LNCaP clone FGC (cell line): ENCODE measurements at regions not wholly inside any gene's neighbourhood (a gene's known extent, or its start where the extent isn't known, plus 50 kb on each side); places are given as distances from the start of the nearest gene placed in this dataset.

Experiments
- DNase-seq: peaks from one replicate; pipeline ENCODE4 v3.0.0-alpha.2; 2011; ENCODE audit warnings: low read depth
- H3K4me3 ChIP-seq: 2 replicates; pipeline ENCODE4 v1.5.1; 2011; ENCODE audit warnings: mild to moderate bottlenecking, low read depth, low read length, control low read depth
- TF ChIP-seq, protein P1 (sequence below): IDR thresholded peaks from 2 replicates; pipeline ENCODE4 v1.5.1; 2012; ENCODE audit warnings: mild to moderate bottlenecking; ENCODE audit not compliant: control insufficient read depth, insufficient read depth; ENCODE audit errors: extremely low read depth

DNA sequence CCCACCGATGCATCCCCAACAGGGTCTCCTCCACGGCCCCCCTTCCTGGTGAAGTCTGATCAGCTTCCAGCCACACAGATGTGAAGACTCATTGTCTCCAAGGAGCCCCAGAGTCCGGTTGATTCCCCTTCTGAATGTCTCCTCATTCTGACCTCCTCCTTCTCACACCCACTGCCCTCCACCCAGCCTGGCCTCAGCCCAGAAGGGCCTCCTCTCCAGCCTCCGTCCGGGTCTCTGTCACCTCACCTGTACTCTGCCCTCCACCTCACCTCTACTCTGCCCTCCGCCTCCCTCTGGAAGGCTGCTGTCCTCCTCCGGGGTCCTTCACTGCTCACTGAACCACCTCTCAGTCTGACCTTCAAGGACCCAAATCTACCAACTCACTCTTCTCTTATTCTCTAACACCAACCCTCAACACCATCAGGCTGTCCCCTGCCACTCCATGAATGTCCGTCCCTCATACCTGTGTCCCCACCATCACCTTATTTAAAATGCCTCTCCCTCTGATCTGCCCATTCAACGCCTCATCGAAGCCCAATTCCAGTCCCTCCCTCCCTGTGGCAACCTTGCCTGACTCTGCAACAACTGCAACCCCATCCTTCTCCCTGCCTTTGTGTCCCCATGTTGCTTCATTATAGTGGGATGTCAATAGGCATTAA is 201.2 kb downstream of the TOMM20 start:
- TF ChIP-seq, protein P1, sequence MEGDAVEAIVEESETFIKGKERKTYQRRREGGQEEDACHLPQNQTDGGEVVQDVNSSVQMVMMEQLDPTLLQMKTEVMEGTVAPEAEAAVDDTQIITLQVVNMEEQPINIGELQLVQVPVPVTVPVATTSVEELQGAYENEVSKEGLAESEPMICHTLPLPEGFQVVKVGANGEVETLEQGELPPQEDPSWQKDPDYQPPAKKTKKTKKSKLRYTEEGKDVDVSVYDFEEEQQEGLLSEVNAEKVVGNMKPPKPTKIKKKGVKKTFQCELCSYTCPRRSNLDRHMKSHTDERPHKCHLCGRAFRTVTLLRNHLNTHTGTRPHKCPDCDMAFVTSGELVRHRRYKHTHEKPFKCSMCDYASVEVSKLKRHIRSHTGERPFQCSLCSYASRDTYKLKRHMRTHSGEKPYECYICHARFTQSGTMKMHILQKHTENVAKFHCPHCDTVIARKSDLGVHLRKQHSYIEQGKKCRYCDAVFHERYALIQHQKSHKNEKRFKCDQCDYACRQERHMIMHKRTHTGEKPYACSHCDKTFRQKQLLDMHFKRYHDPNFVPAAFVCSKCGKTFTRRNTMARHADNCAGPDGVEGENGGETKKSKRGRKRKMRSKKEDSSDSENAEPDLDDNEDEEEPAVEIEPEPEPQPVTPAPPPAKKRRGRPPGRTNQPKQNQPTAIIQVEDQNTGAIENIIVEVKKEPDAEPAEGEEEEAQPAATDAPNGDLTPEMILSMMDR = no peak
- DNase-seq = no peak
- no peak overlapping the region for H3K4me3 ChIP-seq

DNA sequence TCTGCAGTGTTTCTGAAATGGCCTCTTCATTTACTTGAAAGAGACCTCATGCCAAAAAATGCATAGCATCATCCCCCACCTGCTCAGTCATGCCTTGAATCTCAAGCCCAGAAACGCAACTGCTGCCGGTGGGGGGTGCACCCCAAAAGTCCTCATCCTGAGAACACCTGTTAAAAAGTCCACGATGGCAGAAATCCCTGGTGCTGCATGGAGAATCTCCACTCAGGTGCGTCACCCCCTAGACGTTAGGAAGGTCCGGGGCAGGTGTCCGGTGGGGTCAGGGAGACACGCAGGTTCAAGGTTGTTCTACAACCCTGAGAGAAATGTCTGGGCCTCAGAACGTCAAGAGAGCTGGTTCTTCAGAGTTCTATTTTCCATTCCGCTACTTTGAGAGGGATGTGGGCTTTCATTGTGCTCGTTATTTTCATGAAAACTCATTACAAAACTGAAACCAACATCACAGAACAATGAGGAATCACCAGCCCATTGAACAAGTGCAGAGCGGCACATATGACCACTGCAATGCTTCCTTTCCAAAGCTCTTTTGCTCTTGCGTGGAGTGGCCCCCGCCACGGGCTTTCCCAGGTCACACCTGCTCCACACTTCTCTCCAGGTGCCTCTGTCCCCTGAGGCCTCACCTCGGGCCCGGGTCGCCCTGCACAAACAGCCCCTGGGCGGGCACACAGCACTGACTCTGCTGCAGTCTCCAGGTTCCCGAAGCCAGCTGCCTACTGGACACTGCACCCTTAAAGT is 201.9 kb downstream of the TOMM20 start:
- H3K4me3 ChIP-seq = no peak overlapping the region
- DNase-seq = no peak
- TF ChIP-seq, protein P1 = no peak

DNA sequence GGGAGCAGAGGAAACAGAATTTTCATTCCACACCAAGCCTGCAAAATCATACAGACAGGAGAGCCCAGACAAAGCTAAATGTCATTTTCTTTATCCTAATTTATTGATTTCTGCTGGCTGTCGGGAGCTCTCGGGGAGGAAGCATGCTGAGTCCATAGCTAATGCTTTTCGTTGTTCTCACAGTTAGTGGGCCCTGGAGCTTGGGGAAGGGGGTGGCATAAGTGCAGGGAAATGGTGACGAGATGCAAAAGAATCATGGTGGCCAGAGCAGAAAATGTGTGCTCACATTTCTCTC is 202.4 kb downstream of the TOMM20 start:
- no peak overlapping the region for H3K4me3 ChIP-seq
- TF ChIP-seq, protein P1 = no peak
- no peak for DNase-seq

DNA sequence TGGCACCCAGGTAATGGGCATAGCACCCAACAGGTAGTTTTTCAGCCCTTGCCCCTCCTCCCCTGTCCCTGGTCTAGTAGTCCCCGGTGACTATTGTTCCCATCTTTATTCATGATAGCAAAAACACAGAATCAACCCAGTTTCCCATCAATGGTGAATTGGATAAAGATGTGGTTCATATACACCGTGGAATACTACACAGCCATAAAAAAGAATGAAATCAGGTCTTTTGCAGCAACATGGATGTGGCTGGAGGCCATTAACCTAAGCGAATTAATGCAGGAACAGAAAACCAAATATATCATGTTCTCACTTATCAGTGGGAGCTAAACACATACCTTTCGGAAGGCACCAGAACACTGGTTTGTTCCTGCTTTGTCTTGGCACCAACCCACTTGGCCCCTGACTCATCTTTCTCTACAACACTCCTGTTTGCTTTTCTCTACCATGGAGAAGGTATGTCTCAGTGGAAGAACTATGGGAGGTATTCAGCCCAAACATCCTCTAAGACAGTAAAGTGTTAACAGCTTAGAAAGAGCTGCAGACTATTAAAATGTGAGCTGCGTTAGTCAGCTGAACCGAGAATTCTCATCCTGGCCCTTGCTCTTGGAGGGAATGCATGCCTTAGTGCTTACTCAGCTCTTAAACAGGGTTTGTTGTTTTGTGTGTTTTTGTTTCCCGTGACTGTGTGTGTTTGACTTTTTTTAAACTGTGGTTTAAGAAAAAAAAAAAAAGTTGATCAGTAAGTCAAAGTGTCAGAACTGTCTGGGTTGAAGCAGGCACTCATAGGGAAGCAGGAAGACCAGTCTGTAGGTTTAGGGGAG is 203.0 kb downstream of the TOMM20 start:
- H3K4me3 ChIP-seq = no peak overlapping the region
- TF ChIP-seq, protein P1 = no peak

DNA sequence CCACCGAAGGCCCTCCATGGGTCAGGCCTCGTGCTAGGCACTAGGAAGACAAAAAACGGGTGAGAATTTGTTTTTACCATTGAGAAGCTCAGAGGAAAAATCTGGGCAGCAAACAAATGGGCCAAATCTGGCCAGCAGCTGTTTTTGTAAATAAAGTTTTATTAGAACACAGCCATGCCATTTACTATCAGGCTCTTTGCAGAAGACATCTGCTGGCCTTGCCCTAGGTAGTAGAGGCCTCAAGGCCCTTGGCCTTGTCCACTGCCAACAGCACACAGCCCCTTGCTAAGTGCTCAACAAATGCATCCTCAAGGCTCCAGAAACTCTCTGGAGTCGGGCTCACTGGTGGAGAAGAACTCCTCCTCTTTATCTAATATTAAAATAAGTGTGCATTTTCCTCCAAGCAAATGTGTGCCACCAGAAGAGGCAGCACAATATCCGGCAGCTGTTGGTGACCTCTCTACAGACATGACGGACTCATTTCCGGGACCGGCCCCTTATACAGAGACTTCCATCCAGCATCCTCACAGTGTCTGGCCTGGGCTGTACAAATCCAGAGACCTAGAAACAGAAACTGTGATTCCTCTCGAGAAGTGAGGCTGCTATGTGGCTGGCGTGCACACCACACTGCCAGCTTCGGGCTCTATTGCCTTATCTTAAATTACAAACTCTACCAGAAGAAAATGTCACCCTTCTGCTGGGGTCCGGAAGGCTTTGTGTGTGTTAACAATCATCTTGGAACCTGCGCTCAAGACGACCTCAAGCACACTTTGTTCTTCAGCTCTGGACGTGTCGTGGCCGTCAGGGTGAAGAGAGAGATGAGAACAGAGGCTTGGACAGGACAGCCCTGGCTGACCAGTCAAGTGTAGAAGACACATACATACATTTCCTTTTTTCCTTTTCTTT is 203.9 kb downstream of the TOMM20 start:
- TF ChIP-seq, protein P1 = no peak
- H3K4me3 ChIP-seq = no peak overlapping the region
- no peak for DNase-seq

More for the DNA sequence above, 203.0 kb downstream of the TOMM20 start:
- DNase-seq = no peak

DNA sequence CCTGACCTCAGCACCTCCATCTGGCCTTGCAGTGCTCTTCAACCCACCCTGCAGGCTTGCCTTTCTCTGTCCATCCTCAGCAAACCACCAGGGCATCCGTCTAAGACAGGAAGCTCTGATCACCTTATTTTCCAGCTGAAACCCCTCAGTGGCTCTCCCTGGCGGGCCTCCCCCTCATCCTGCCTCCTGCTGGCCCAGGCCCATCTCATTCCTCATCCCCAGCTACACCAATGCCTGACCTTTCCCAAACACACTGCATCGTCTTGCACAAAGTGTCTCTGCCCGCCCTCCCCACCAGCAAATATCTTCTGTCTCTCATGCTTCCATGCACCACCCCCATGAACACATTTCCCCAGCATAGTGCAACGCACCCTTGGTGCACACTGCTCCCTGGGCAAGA is 205.0 kb downstream of the TOMM20 start:
- no peak overlapping the region for H3K4me3 ChIP-seq
- TF ChIP-seq, protein P1 = no peak
- DNase-seq = no peak
